SK-N-SH treated with all-trans-retinoic acid at 6 μM for 48 hours (cell line): ENCODE measurements at regions not wholly inside any gene's neighbourhood (a gene's known extent, or its start where the extent isn't known, plus 50 kb on each side); places are given as distances from the start of the nearest gene placed in this dataset.

Experiments used
- ATAC-seq: fragments of 200-7000 bp; cut with Tn5 transposase; 3 replicates; pipeline ENCODE4 v1.9.1; 2020; ENCODE audit warnings: mild to moderate bottlenecking, moderate library complexity
- ARNTL ChIP-seq: fragments of 450-650 bp; formaldehyde crosslinking; IDR thresholded peaks from 2 replicates; pipeline ENCODE4 v1.5.0; 2020; ENCODE audit warnings: low read depth, mild to moderate bottlenecking, moderate library complexity, borderline replicate concordance
- BACH2 ChIP-seq: fragments of 250-450 bp; sonication (Bioruptor Pico); IDR thresholded peaks from 2 replicates; pipeline ENCODE4 v1.9.0; 2021; ENCODE audit warnings: mild to moderate bottlenecking, borderline replicate concordance
- CREB5 ChIP-seq: fragments of 250-450 bp; sonication (Bioruptor Pico); IDR thresholded peaks from 2 replicates; pipeline ENCODE4 v1.5.1; 2020; ENCODE audit warnings: low read depth, mild to moderate bottlenecking, moderate library complexity
- CSDC2 ChIP-seq: fragments of 250-450 bp; sonication (Bioruptor Pico); IDR thresholded peaks from 2 replicates; pipeline ENCODE4 v1.5.0; 2020; ENCODE audit warnings: mild to moderate bottlenecking, moderate library complexity
- CSRNP3 ChIP-seq: fragments of 250-450 bp; sonication (Bioruptor Pico); IDR thresholded peaks from 2 replicates; pipeline ENCODE4 v1.5.1; 2021; ENCODE audit warnings: mild to moderate bottlenecking, moderate library complexity
- ESRRG ChIP-seq: fragments of 250-450 bp; sonication (Bioruptor Pico); IDR thresholded peaks from 2 replicates; pipeline ENCODE4 v1.6.1; 2021; ENCODE audit warnings: mild to moderate bottlenecking
- OSR1 ChIP-seq: fragments of 250-450 bp; sonication (Bioruptor Pico); IDR thresholded peaks from 2 replicates; pipeline ENCODE4 v1.8.0; 2022; ENCODE audit warnings: moderate library complexity, mild to moderate bottlenecking, inconsistent platforms
- PATZ1 ChIP-seq: fragments of 250-450 bp; sonication (Bioruptor Pico); IDR thresholded peaks from 2 replicates; pipeline ENCODE4 v1.8.0; 2020; ENCODE audit warnings: mild to moderate bottlenecking, moderate library complexity, borderline replicate concordance
- POU6F1 ChIP-seq: fragments of 250-450 bp; sonication (Bioruptor Pico); IDR thresholded peaks from 2 replicates; pipeline ENCODE4 v1.8.0; 2021; ENCODE audit warnings: low read depth, mild to moderate bottlenecking, moderate library complexity, borderline replicate concordance
- PPARA ChIP-seq: fragments of 250-450 bp; sonication (Bioruptor Pico); IDR thresholded peaks from 2 replicates; pipeline ENCODE4 v1.5.0; 2020; ENCODE audit warnings: mild to moderate bottlenecking, borderline replicate concordance
- RARB ChIP-seq: fragments of 250-450 bp; sonication (Bioruptor Pico); IDR thresholded peaks from 2 replicates; pipeline ENCODE4 v1.8.0; 2021; ENCODE audit warnings: mild to moderate bottlenecking, moderate library complexity
- SNAI2 ChIP-seq: fragments of 250-450 bp; sonication (Bioruptor Pico); IDR thresholded peaks from 2 replicates; pipeline ENCODE4 v1.5.0; 2020; ENCODE audit warnings: mild to moderate bottlenecking, moderate library complexity
- TSHZ2 ChIP-seq: fragments of 250-450 bp; sonication (Bioruptor Pico); IDR thresholded peaks from 2 replicates; pipeline ENCODE4 v1.5.0; 2020; ENCODE audit warnings: mild to moderate bottlenecking, moderate library complexity
- ZC3H10 ChIP-seq: fragments of 250-450 bp; sonication (Bioruptor Pico); IDR thresholded peaks from 2 replicates; pipeline ENCODE4 v1.5.1; 2021; ENCODE audit warnings: mild to moderate bottlenecking, moderate library complexity
- ZFP30 ChIP-seq: fragments of 450-650 bp; formaldehyde crosslinking; IDR thresholded peaks from 2 replicates; pipeline ENCODE4 v1.5.0; 2022; ENCODE audit warnings: mild to moderate bottlenecking, moderate library complexity
- ZNF565 ChIP-seq: fragments of 450-650 bp; formaldehyde crosslinking; conservative IDR thresholded peaks from 2 replicates; pipeline ENCODE4 v1.5.0; 2020; ENCODE audit warnings: low read depth, mild to moderate bottlenecking, moderate library complexity
- ZNF70 ChIP-seq: fragments of 450-650 bp; formaldehyde crosslinking; IDR thresholded peaks from 2 replicates; pipeline ENCODE4 v1.5.0; 2020; ENCODE audit warnings: mild to moderate bottlenecking, moderate library complexity
- ZNF8 ChIP-seq: fragments of 450-650 bp; formaldehyde crosslinking; IDR thresholded peaks from 2 replicates; pipeline ENCODE4 v1.5.0; 2020; ENCODE audit warnings: mild to moderate bottlenecking, moderate library complexity

GRCh38 chr12:129964300-129964699, 60.5 kb upstream of the TMEM132D start (continued):
- TF ChIP-seq POU6F1 (CRISPR knock-in tag) (no peak), ARNTL (no peak), ZNF70 (CRISPR knock-in tag) (no peak), ZC3H10 (CRISPR knock-in tag) (no peak), SNAI2 (CRISPR knock-in tag) (no peak), CSDC2 (CRISPR knock-in tag) (no peak)

GRCh38 chr12:129964826-129965457, 61.1 kb upstream of the TMEM132D start:
- ATAC-seq = no peak
- TF ChIP-seq SNAI2 (CRISPR knock-in tag) (no peak), RARB (CRISPR knock-in tag) (no peak), ZNF8 (CRISPR knock-in tag) (no peak), ZNF565 (CRISPR knock-in tag) (no peak), OSR1 (CRISPR knock-in tag) (no peak), CREB5 (CRISPR knock-in tag) (no peak), TSHZ2 (CRISPR knock-in tag) (no peak), POU6F1 (CRISPR knock-in tag) (no peak), ESRRG (CRISPR knock-in tag) (no peak), BACH2 (CRISPR knock-in tag) (no peak), PATZ1 (CRISPR knock-in tag) (no peak), PPARA (CRISPR knock-in tag) (no peak), ZFP30 (CRISPR knock-in tag) (no peak), CSRNP3 (CRISPR knock-in tag) (no peak)
